ENCODE measurements at regions not wholly inside any gene's neighbourhood (a gene's known extent, or its start where the extent isn't known, plus 50 kb on each side); places are given as distances from the start of the nearest gene placed in this dataset.
"Not testable (repeated sequence)": the region's sequence is repeated elsewhere in the genome, so short reads cannot be mapped to it uniquely, and the experiment has no call there.

- no peak for DNase-seq
Measured at GRCh38 chr3:27779176-27779575, 57.1 kb upstream of the EOMES start.

- no peak for DNase-seq
Measured at GRCh38 chr3:27789420-27789819, 67.3 kb upstream of the EOMES start.

DNA sequence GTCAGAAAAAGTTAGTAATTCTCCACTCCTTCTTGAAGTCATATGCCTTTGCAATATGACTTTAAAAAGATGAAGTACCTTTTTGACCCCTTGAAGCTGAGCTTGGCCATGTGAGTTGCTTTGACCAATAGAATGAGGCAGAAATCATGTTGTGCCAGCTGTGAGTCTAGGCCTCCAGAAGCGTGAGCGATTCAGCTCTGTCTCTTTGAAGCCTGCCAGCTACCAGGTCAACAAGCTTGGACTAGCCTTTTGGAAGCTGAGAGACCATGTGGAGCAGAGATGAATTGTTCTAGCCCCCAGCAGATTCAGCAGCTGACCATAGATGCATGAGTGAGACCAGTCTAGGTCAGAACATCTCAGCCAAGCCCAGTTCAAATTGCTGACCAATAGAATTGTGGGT lies 69.8 kb upstream of the EOMES start:
- no peak for DNase-seq

DNA sequence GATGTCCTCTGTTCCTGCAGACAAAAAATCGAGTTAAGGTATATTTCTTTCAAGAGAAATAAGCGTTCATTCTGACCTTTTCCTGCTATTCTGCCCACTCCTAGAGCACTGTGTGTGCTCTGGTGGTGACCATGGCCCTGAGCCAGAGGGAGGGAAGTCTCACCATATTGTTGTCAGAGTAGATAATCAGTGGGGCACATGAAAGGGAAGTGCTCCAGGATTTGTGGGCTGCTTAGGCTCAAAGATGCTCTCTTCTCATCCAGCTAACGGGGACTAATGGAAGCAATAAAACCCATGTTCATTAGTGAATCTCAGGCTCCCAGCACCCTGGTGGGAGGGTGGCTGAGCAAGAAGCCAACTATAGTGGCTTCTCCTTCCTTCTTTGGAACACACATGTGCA lies 70.7 kb upstream of the EOMES start:
- DNase-seq: no peak

GRCh38 chr3:27794211-27794610 lies 72.1 kb upstream of the EOMES start:
- DNase-seq: no peak

- no peak for DNase-seq
Measured at GRCh38 chr3:27796365-27796875, 74.3 kb upstream of the EOMES start.

GRCh38 chr3:27797773-27798172 lies 75.7 kb upstream of the EOMES start:
- DNase-seq: no peak

DNA sequence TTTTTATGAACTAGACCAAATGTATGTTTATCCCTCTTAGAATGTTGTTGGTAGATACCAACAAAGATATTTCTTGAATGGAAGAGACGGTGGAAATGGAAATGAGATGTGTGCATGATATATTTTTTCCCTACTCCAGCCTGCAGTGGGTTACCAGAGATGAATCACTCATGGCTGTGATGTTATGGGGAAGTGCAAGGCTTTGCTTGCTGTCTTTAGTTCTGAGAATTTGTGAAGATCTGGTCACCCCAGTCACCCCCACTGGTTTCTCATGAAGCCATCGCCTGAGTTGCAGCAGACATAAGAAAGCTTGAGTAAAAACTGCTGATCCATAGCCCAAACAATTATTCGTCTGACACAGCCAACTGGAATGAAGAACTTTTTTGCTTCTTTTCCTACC lies 78.1 kb upstream of the EOMES start:
- no peak for DNase-seq

- no peak for DNase-seq
Measured at GRCh38 chr3:27802425-27802824, 80.3 kb upstream of the EOMES start.

DNA sequence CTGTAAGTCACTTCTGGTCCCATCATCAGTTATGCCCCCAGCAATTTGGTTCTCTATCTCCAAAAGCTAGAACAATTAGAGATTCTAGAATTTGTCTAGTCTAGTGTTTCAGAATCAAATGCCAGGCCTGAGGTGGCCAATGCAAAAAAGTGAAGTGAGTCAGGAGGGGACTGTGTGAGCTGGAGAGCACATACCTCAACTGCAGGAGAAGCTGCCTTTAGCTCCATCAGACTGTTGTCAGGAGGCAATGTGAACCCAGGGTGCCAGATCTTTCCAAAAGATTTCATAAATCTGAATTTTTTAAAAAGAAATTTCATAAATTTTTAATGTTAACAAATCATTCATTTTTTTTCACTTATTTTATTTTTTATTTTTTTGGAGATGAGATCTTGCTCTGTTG lies 80.7 kb upstream of the EOMES start:
- DNase-seq: no peak

DNA sequence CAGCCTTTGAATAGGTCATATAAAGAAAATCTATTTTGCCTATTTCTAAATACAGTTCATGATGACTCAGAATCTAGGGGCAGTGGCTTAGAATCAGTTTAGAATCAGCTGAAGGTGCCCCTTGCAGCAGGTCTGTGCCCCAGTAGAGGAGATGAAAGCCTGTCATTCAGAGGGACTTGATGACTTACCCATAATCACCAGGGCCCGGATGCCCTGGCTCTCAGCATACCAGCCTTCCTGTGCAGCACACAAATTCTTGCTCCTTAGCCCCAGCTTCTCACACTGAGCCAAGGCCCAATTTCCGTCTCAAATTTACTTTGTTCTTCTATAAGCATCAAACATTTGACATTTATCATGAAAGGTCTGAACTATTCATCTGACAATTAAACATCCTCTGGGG lies 83.2 kb upstream of the EOMES start:
- no peak for DNase-seq

- no peak for DNase-seq
Measured at GRCh38 chr3:27813255-27813654, 91.1 kb upstream of the EOMES start.

DNA sequence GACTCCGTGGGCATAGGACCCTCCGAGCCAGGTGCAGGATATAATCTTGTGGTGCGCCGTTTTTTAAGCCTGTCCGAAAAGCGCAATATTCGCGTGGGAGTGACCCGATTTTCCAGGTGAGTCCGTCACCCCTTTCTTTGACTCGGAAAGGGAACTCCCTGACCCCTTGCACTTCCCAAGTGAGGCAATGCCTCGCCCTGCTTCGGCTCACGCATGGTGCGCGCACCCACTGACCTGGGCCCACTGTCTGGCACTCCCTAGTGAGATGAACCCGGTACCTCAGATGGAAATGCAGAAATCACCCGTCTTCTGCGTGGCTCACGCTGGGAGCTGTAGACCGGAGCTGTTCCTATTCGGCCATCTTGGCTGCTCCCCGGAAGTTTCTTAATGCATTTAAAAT lies 99.5 kb upstream of the EOMES start:
- not testable (repeated sequence) for DNase-seq

DNA sequence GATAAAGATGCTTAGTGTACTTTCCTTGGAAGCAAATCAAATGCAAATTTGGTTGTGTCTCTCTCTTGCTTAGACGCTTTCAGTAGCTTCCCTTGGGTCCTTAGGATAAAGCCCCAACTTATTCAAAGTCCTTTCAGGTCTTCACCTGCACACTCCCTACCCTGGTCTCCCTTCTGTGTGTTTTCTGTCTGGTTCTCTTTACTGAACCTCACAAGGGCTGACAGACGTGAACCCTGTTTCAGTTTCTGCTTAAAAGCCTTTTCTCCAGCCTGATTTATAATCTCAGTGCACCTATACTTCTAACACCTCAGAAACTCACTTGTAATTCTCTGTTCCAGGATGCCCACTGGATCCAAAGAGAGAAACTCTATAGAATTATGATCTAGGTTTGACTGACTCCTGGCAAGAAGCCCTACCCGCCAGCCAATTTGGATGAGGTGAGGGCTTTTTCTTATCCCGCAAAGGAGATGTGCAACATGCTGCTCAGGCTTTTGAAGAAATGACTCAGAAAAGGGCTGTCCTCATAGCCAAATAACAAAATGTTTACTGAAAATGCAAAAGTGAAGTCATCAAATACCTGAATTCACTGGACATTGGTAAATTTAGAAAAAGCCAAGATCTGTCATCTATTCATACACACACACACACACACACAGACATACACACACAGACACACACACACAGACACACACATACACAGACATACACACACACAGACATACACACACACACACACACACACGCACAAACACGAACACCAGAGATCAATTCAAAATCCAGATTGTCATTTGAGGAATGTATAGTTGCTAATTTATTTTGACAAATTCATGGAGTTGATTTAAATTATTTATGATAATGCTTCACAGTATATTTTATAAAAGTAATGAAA lies 102.4 kb upstream of the EOMES start:
- no peak for DNase-seq

- DNase-seq: no peak
Measured at GRCh38 chr3:27826448-27826847, 104.3 kb upstream of the EOMES start.

DNA sequence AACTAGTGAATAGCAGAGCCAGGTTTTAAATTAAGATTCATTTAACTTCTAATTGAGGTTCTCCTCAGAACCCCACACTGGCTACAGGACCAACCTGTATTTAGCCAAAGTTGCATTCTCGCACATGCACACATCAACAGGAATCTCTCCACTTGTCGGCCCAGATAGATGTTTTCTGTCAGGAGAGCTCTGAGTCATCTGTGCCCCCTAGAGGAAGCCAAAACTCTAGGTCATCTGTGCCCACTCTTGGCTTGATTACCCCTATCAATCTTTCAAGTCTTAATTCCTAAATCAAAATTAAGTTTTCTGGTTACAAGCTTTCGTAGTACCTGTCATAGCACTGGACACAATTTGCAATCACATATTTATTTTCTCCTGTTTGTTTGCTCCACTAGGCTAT lies 104.9 kb upstream of the EOMES start:
- no peak for DNase-seq

DNA sequence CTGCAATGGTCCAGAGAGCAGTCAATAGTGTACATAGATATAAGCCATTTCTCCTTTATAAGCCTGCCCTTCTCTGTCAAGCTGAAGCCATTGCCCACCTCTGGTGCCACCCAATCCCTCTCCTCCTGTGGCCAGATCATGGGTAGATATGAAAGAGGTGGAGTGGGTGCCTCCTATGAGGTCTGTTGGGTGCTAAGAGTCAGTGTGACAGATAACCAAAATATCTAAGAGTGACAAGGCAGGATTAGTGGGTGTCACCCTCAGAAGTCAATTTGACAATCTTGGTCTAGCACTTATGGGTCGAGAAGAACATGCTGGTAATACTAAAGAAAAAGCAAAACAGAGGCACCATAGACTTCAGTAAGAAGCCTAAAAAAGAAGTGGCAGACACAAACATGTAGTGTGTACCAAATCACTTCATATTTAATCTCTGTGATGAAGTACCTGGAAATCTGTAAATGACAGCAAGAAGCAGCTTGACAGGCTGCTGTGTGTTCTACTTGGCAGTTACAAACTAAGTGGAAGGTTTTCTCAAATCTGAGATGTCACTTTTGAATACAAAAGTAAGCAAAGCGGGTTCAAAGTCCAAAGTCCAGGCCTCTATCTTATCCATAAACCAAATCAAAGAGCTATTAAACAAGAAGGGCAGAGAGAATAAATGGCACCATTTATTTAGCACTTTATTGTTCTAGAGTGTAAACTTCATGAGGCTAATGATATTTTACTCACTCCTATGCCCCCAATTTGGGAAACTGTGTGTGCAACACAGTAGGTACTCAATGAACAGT lies 118.9 kb upstream of the EOMES start:
- DNase-seq: no peak

DNA sequence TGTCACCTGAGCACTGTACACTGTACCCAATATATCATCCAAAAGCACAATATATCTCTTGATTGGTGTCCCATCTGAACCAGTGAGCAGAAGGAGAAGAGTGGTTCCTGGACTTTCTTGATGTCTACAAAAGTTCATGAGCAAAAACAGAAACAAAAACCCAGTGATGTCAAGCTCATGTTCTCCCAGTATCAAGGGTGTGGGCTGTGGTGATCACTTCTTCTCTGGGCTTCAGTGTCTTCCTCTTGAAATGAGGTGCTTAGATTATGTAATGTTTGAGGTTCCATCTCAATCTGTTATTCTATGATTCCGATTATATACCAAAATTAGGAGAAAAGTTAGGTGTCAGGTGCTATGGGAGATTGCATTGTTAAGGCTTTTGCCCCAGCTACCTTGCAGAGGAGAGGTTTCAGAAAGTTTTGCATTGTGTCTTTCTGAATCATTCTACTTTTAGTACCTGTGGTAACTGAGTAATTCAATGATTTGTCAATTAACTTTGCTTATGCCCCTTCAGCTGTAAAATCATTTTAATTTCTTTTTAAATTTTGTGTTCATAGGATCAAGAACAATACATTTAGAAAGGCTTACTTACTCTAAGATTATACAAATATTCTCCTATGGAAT lies 122.0 kb upstream of the EOMES start:
- DNase-seq: no peak

GRCh38 chr3:27847697-27848096 lies 125.6 kb upstream of the EOMES start:
- no peak for DNase-seq

- no peak for DNase-seq
Measured at GRCh38 chr3:27848826-27849225, 126.7 kb upstream of the EOMES start.

GRCh38 chr3:27859821-27860220 lies 137.7 kb upstream of the EOMES start:
- DNase-seq: no peak

- no peak for DNase-seq
Measured at GRCh38 chr3:27861046-27862036, 139.2 kb upstream of the EOMES start.

Measured in NCI-H226 (cell line).